Suppressor macrophage (primary cell): ENCODE measurements at regions not wholly inside any gene's neighbourhood (a gene's known extent, or its start where the extent isn't known, plus 50 kb on each side); places are given as distances from the start of the nearest gene placed in this dataset.
A peak's percentile ranks its signal among the peaks of the same experiment; 100 is the strongest.

ENCODE experiments used
- DNase-seq, 4 experiments: peaks; one replicate each; pipeline ENCODE4 v3.0.0-alpha.2; 2020 to 2022

GRCh38 chr10:63749915-63750314 lies 228.7 kb downstream of the REEP3 start:
- DNase-seq, result no peak

- DNase-seq, result no peak
These were observed 230.6 kb downstream of the REEP3 start for GRCh38 chr10:63751836-63752235.

GRCh38 chr10:63752318-63752717 lies 231.1 kb downstream of the REEP3 start:
- no peak for DNase-seq

- no peak for DNase-seq
These were observed 232.6 kb downstream of the REEP3 start for GRCh38 chr10:63753808-63754207.

GRCh38 chr10:63755441-63755840 lies 234.2 kb downstream of the REEP3 start:
- no peak for DNase-seq

- DNase-seq, result no peak
These were observed 235.9 kb downstream of the REEP3 start for GRCh38 chr10:63757067-63757466.

- DNase-seq, result no peak
These were observed 236.9 kb downstream of the REEP3 start for GRCh38 chr10:63758080-63758479.

GRCh38 chr10:63759335-63759734 lies 238.1 kb downstream of the REEP3 start:
- DNase-seq, result no peak

- no peak for DNase-seq
These were observed 239.0 kb downstream of the REEP3 start for GRCh38 chr10:63760034-63760707.

GRCh38 chr10:63760708-63761047 lies 239.5 kb downstream of the REEP3 start:
- no peak for DNase-seq

GRCh38 chr10:63761243-63761642 lies 240.0 kb downstream of the REEP3 start:
- no peak for DNase-seq

GRCh38 chr10:63763744-63764143 lies 242.5 kb downstream of the REEP3 start:
- DNase-seq, result no peak

- DNase-seq, result no peak
These were observed 243.9 kb downstream of the REEP3 start for GRCh38 chr10:63765126-63765525.

- no peak for DNase-seq
These were observed 245.5 kb downstream of the REEP3 start for GRCh38 chr10:63766745-63767137.

GRCh38 chr10:63767138-63767801 lies 246.1 kb downstream of the REEP3 start:
- DNase-seq, result peak in 2 of 4 experiments; percentile 13 to 28

- no peak for DNase-seq
These were observed 248.2 kb downstream of the REEP3 start for GRCh38 chr10:63769367-63769766.

- DNase-seq, result no peak
These were observed 249.3 kb downstream of the REEP3 start for GRCh38 chr10:63770523-63770922.

GRCh38 chr10:63772491-63772890 lies 251.3 kb downstream of the REEP3 start:
- no peak for DNase-seq

- no peak for DNase-seq
These were observed 251.9 kb downstream of the REEP3 start for GRCh38 chr10:63773106-63773505.

GRCh38 chr10:63773962-63774361 lies 252.8 kb downstream of the REEP3 start:
- no peak for DNase-seq

- no peak for DNase-seq
These were observed 258.9 kb downstream of the REEP3 start for GRCh38 chr10:63780101-63780500.

GRCh38 chr10:63781226-63781625 lies 260.0 kb downstream of the REEP3 start:
- no peak for DNase-seq

GRCh38 chr10:63783882-63784281 lies 262.7 kb downstream of the REEP3 start:
- DNase-seq, result no peak

GRCh38 chr10:63788152-63788821 lies 267.1 kb downstream of the REEP3 start:
- no peak for DNase-seq
